ENCODE measurements at regions not wholly inside any gene's neighbourhood (a gene's known extent, or its start where the extent isn't known, plus 50 kb on each side); places are given as distances from the start of the nearest gene placed in this dataset.

- TF ChIP-seq, protein P1, sequence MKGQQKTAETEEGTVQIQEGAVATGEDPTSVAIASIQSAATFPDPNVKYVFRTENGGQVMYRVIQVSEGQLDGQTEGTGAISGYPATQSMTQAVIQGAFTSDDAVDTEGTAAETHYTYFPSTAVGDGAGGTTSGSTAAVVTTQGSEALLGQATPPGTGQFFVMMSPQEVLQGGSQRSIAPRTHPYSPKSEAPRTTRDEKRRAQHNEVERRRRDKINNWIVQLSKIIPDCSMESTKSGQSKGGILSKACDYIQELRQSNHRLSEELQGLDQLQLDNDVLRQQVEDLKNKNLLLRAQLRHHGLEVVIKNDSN (IDR thresholded peaks at IDR 0.05; ENCODE audit: borderline replicate concordance, low read depth) = no peak
- no peak for TF ChIP-seq RCOR1 (IDR thresholded peaks at IDR 0.05; ENCODE audit: low read length)
- TF ChIP-seq FOXM1 (IDR thresholded peaks at IDR 0.05; ENCODE audit: low read depth) = no peak
Measured at GRCh38 chr10:80917636-80918035, 379.9 kb downstream of the SH2D4B start (continued).

GRCh38 chr10:80921032-80921431 lies 383.3 kb downstream of the SH2D4B start:
- DNase-seq = no peak
- ChIA-PET POLR2A (no interaction called here), CTCF (interaction anchor here (1.2 to 10.6 kb wide), 3 partner anchors 220 to 538 kb away, joined by 4 to 185 read pairs (median 81); no protein-coding TSS in a partner anchor)
- no peak overlapping the region for H3K27ac ChIP-seq (ENCODE audit: low read depth in 2 of 2, low read length in 1 of 2)
- H3K9me2 ChIP-seq = no peaks in the 10 kb centered on the region
- no peaks in the 10 kb centered on the region for H3F3A ChIP-seq (replicated peaks; ENCODE audit: insufficient read depth)
- no peak overlapping the region for H3K4me2 ChIP-seq
- TF ChIP-seq RXRA (IDR thresholded peaks at IDR 0.05; ENCODE audit: borderline replicate concordance, low read depth) (no peak), RAD21 (IDR thresholded peaks at IDR 0.05; ENCODE audit: low read length) (no peak), MXI1 (IDR thresholded peaks at IDR 0.05; ENCODE audit: low read depth, low read length) (no peak), JUND (IDR thresholded peaks at IDR 0.05) (no peak), CHD2 (IDR thresholded peaks at IDR 0.05; ENCODE audit: low read length, partially characterized antibody) (no peak), RFX5 (IDR thresholded peaks at IDR 0.05; ENCODE audit: low read length) (no peak), USF2 (IDR thresholded peaks at IDR 0.05; ENCODE audit: borderline replicate concordance, low read depth, low read length) (no peak)
- H2AFZ ChIP-seq (ENCODE audit: low read depth) = no peak overlapping the region
- no peaks in the 10 kb centered on the region for H3K9me3 ChIP-seq
- no peaks in the 10 kb centered on the region for H4K20me1 ChIP-seq (ENCODE audit: insufficient read depth)
- 10% methylated on average over 2 of the region's 2 CpGs for WGBS (ENCODE audit: low lambda C conversion rate)
- H3K4me3 ChIP-seq (ENCODE audit: low read depth in 2 of 2, low read length in 1 of 2) = no peak overlapping the region
- H3K79me2 ChIP-seq (ENCODE audit: insufficient read depth) = no peaks in the 10 kb centered on the region
- no peaks in the 10 kb centered on the region for H3K27me3 ChIP-seq (ENCODE audit: insufficient read depth)
- H3K4me1 ChIP-seq (ENCODE audit: control insufficient read depth in 1 of 2, insufficient read depth in 2 of 2, low read depth in 1 of 2, low read length in 1 of 2) = peaks cover 0 to 3% of the 10 kb centered on the region in 2 experiments; a peak in 1 of 4 replicates
- no peaks in the 10 kb centered on the region for H3K36me3 ChIP-seq (replicated peaks in 1 of 2; ENCODE audit: control insufficient read depth in 1 of 2, insufficient read depth in 2 of 2, low read length in 1 of 2)
- no peak overlapping the region for H3K9ac ChIP-seq

DNA sequence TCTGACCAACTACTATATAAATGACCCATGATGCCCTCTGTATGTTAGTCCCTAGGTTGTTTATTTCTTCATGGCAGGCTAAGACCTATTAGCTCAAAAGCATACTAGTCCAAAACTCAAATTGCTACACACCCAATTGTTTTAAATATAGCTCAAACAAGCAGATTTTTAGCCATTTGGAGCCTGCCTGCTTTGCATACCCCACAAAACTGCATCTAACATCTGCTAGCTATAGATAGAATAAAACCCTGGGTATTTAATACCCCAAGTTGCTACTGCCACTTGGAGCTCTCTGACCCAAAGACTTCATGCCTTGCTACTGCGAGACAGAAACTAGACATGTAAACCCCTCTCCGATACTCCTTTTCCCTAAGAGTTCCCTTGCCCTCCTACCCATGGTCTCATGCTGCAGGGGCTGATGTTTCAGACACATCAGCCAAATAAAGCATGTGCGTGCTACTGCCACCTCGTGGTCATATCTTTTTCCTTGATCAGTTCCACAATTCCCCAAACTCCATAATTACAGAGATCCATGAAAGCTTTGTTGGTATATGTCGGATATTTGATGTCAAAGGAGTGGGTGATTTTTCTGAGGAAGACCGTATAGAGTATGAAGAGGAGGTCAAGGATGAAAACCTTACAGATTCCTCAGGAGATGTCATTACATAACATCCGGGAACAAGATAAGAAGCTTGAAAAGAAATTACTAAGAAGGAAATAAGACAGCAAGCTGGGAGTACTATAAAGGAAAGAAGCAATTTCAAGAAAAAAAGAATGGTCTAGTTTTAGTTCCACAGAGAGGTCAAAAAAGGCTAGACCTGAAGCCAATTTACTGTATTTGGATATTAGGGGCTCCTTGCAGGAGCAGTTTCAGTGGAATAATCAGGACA lies 386.6 kb downstream of the SH2D4B start:
- DNase-seq = peak; percentile 15
- Histone ChIP-seq H3K36me3 (replicated peaks in 1 of 2; ENCODE audit: control insufficient read depth in 1 of 2, insufficient read depth in 2 of 2, low read length in 1 of 2) (no peaks in the 10 kb centered on the region), H3K9me3 (no peaks in the 10 kb centered on the region), H3F3A (replicated peaks; ENCODE audit: insufficient read depth) (no peaks in the 10 kb centered on the region), H3K4me2 (no peak overlapping the region), H3K4me1 (ENCODE audit: control insufficient read depth in 1 of 2, insufficient read depth in 2 of 2, low read depth in 1 of 2, low read length in 1 of 2) (no peaks in the 10 kb centered on the region), H3K79me2 (ENCODE audit: insufficient read depth) (no peaks in the 10 kb centered on the region), H4K20me1 (ENCODE audit: insufficient read depth) (no peaks in the 10 kb centered on the region), H3K9me2 (no peaks in the 10 kb centered on the region), H3K27ac (ENCODE audit: low read depth in 2 of 2, low read length in 1 of 2) (no peak overlapping the region), H3K9ac (no peak overlapping the region), H3K4me3 (ENCODE audit: low read depth in 2 of 2, low read length in 1 of 2) (peak overlapping the region in 1 of 2 experiments; percentile 24; a peak in 1 of 4 replicates), H3K27me3 (ENCODE audit: insufficient read depth) (no peaks in the 10 kb centered on the region), H2AFZ (ENCODE audit: low read depth) (no peak overlapping the region)
- POLR2A ChIA-PET = no interaction called here
- TF ChIP-seq GABPA (IDR thresholded peaks at IDR 0.05; ENCODE audit: low read depth) (no peak), SMC3 (IDR thresholded peaks at IDR 0.05; ENCODE audit: low read depth, low read length) (peak; percentile 59), RAD21 (IDR thresholded peaks at IDR 0.05; ENCODE audit: low read length) (peak; percentile 65), CTCF (IDR thresholded peaks at IDR 0.05) (peak; percentile 67)
- TF ChIP-seq, protein P2, sequence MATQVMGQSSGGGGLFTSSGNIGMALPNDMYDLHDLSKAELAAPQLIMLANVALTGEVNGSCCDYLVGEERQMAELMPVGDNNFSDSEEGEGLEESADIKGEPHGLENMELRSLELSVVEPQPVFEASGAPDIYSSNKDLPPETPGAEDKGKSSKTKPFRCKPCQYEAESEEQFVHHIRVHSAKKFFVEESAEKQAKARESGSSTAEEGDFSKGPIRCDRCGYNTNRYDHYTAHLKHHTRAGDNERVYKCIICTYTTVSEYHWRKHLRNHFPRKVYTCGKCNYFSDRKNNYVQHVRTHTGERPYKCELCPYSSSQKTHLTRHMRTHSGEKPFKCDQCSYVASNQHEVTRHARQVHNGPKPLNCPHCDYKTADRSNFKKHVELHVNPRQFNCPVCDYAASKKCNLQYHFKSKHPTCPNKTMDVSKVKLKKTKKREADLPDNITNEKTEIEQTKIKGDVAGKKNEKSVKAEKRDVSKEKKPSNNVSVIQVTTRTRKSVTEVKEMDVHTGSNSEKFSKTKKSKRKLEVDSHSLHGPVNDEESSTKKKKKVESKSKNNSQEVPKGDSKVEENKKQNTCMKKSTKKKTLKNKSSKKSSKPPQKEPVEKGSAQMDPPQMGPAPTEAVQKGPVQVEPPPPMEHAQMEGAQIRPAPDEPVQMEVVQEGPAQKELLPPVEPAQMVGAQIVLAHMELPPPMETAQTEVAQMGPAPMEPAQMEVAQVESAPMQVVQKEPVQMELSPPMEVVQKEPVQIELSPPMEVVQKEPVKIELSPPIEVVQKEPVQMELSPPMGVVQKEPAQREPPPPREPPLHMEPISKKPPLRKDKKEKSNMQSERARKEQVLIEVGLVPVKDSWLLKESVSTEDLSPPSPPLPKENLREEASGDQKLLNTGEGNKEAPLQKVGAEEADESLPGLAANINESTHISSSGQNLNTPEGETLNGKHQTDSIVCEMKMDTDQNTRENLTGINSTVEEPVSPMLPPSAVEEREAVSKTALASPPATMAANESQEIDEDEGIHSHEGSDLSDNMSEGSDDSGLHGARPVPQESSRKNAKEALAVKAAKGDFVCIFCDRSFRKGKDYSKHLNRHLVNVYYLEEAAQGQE (IDR thresholded peaks at IDR 0.05; ENCODE audit: low read depth, low read length) = no peak
- 14% methylated on average over 7 of the region's 7 CpGs for WGBS (ENCODE audit: low lambda C conversion rate)
- CTCF ChIA-PET = interaction anchor here (0.7 to 10.6 kb wide), 52 partner anchors 9 to 542 kb away, joined by 3 to 185 read pairs (median 5); no protein-coding TSS in a partner anchor
